Panc1 (cell line): ENCODE measurements at regions not wholly inside any gene's neighbourhood (a gene's known extent, or its start where the extent isn't known, plus 50 kb on each side); places are given as distances from the start of the nearest gene placed in this dataset.

Experiments used
- POLR2AphosphoS5 ChIP-seq: IDR thresholded peaks from 2 replicates; pipeline ENCODE4 v1.6.1; 2012; ENCODE audit warnings: mild to moderate bottlenecking, low read depth, low read length, moderate library complexity
- TF ChIP-seq, protein P1 (sequence below): fragments of 450-650 bp; IDR thresholded peaks from 2 replicates; pipeline ENCODE4 v1.5.1; 2017; ENCODE audit warnings: mild to moderate bottlenecking

DNA sequence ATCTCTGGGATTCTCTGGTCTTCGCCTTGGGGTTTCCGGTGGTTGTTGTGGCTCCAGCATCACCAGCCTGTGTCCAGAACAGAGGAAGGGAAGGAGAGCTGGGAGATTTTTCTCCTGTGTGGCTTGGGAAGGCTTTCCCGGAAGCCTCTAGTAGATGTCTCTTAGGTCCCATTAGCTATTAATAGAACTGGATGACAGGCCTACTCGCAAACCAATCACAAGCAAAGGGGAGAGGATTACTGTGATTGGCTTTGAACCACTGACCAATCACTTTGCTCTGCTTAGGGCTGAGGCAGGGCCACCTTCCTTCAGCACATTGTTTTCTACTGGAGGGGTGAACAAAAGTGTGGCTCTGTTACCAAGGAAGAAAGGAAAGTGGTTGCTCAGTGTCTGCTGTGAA lies 203.4 kb upstream of the SULF2 start:
- TF ChIP-seq POLR2AphosphoS5, result no peak
- TF ChIP-seq, protein P1, sequence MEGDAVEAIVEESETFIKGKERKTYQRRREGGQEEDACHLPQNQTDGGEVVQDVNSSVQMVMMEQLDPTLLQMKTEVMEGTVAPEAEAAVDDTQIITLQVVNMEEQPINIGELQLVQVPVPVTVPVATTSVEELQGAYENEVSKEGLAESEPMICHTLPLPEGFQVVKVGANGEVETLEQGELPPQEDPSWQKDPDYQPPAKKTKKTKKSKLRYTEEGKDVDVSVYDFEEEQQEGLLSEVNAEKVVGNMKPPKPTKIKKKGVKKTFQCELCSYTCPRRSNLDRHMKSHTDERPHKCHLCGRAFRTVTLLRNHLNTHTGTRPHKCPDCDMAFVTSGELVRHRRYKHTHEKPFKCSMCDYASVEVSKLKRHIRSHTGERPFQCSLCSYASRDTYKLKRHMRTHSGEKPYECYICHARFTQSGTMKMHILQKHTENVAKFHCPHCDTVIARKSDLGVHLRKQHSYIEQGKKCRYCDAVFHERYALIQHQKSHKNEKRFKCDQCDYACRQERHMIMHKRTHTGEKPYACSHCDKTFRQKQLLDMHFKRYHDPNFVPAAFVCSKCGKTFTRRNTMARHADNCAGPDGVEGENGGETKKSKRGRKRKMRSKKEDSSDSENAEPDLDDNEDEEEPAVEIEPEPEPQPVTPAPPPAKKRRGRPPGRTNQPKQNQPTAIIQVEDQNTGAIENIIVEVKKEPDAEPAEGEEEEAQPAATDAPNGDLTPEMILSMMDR, result no peak
